ENCODE measurements at regions not wholly inside any gene's neighbourhood (a gene's known extent, or its start where the extent isn't known, plus 50 kb on each side); places are given as distances from the start of the nearest gene placed in this dataset.

- DNase-seq (ENCODE audit: low read depth in 1 of 2, low spot score in 1 of 2): no peak
- no peak overlapping the region for H3K4me3 ChIP-seq (replicated peaks; ENCODE audit: insufficient read depth, low read length)
- no peaks in the 10 kb centered on the region for H3K27me3 ChIP-seq (ENCODE audit: insufficient read depth, poor library complexity, severe bottlenecking)
- no peak overlapping the region for H3K27ac ChIP-seq (replicated peaks)
- TF ChIP-seq CTCF (IDR thresholded peaks at IDR 0.05; ENCODE audit: insufficient read depth, low read length): no peak
- peak; percentile 34; the same call in 1 of the 2 replicates for TF ChIP-seq SPI1 (IDR thresholded peaks at IDR 0.05; ENCODE audit: borderline replicate concordance, low read depth)
Measured at GRCh38 chr3:102712896-102713295, 278.1 kb downstream of the ZPLD1 start.

- Histone ChIP-seq H3K4me3 (replicated peaks; ENCODE audit: insufficient read depth, low read length) (no peak overlapping the region), H3K27me3 (ENCODE audit: insufficient read depth, poor library complexity, severe bottlenecking) (no peaks in the 10 kb centered on the region), H3K27ac (replicated peaks) (no peak overlapping the region)
- DNase-seq (ENCODE audit: low read depth in 1 of 2, low spot score in 1 of 2): no peak
- no peak for TF ChIP-seq CTCF (IDR thresholded peaks at IDR 0.05; ENCODE audit: insufficient read depth, low read length)
Measured at GRCh38 chr3:102714567-102714966, 279.8 kb downstream of the ZPLD1 start.

GRCh38 chr3:102715030-102715697 is 280.3 kb downstream of the ZPLD1 start:
- H3K27me3 ChIP-seq (ENCODE audit: insufficient read depth, poor library complexity, severe bottlenecking): no peaks in the 10 kb centered on the region
- peak; percentile 18 to 35 for DNase-seq (ENCODE audit: low read depth in 1 of 2, low spot score in 1 of 2)
- H3K27ac ChIP-seq (replicated peaks): no peak overlapping the region
- no peak overlapping the region for H3K4me3 ChIP-seq (replicated peaks; ENCODE audit: insufficient read depth, low read length)
- TF ChIP-seq GABPA (IDR thresholded peaks at IDR 0.05; ENCODE audit: low read depth): no peak
- no peak for TF ChIP-seq REST (IDR thresholded peaks at IDR 0.05; ENCODE audit: insufficient replicate concordance, low read depth)
- no peak for TF ChIP-seq CTCF (IDR thresholded peaks at IDR 0.05; ENCODE audit: insufficient read depth, low read length)
- TF ChIP-seq POLR2AphosphoS5 (IDR thresholded peaks at IDR 0.05; ENCODE audit: low read depth): no peak
- TF ChIP-seq SPI1 (IDR thresholded peaks at IDR 0.05; ENCODE audit: borderline replicate concordance, low read depth): peak; percentile 48; the same call in 1 of the 2 replicates

GRCh38 chr3:102718651-102719050 is 283.8 kb downstream of the ZPLD1 start:
- TF ChIP-seq SPI1 (IDR thresholded peaks at IDR 0.05; ENCODE audit: borderline replicate concordance, low read depth) (no peak), CTCF (IDR thresholded peaks at IDR 0.05; ENCODE audit: insufficient read depth, low read length) (no peak), GABPA (IDR thresholded peaks at IDR 0.05; ENCODE audit: low read depth) (no peak)

More at GRCh38 chr3:102718651-102719050, 283.8 kb downstream of the ZPLD1 start:
- no peak for DNase-seq (ENCODE audit: low read depth in 1 of 2, low spot score in 1 of 2)
- Histone ChIP-seq H3K4me3 (replicated peaks; ENCODE audit: insufficient read depth, low read length) (no peak overlapping the region), H3K27me3 (ENCODE audit: insufficient read depth, poor library complexity, severe bottlenecking) (no peaks in the 10 kb centered on the region), H3K27ac (replicated peaks) (no peak overlapping the region)

Data from HL-60 (cell line).